ENCODE measurements at regions not wholly inside any gene's neighbourhood (a gene's known extent, or its start where the extent isn't known, plus 50 kb on each side); places are given as distances from the start of the nearest gene placed in this dataset.

DNA sequence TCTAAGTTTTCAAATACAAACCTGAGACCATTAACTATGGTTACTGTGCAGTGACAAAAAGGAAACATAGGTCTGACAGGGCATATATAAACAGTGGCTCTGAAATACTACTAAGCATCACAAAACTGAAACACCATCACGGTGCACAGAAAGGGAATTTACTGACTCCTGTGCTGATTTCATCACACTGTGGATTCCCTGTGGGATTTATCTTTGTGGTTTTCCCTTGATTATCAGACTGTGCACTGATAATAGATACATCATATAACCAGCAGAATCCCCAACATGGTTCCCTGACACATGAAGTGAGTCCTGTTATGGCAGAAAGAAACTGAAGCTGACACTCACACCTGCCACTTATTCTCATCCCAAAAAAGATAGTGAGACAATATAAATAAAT is 676.3 kb upstream of the KCND2 start:
- TF ChIP-seq MXI1 (IDR thresholded peaks at IDR 0.05; ENCODE audit: borderline replicate concordance, low read depth, low read length) (no peak), SMC3 (IDR thresholded peaks at IDR 0.05; ENCODE audit: low read depth, low read length) (no peak)
- TF ChIP-seq, protein P1, sequence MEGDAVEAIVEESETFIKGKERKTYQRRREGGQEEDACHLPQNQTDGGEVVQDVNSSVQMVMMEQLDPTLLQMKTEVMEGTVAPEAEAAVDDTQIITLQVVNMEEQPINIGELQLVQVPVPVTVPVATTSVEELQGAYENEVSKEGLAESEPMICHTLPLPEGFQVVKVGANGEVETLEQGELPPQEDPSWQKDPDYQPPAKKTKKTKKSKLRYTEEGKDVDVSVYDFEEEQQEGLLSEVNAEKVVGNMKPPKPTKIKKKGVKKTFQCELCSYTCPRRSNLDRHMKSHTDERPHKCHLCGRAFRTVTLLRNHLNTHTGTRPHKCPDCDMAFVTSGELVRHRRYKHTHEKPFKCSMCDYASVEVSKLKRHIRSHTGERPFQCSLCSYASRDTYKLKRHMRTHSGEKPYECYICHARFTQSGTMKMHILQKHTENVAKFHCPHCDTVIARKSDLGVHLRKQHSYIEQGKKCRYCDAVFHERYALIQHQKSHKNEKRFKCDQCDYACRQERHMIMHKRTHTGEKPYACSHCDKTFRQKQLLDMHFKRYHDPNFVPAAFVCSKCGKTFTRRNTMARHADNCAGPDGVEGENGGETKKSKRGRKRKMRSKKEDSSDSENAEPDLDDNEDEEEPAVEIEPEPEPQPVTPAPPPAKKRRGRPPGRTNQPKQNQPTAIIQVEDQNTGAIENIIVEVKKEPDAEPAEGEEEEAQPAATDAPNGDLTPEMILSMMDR (conservative IDR thresholded peaks at IDR 0.05; ENCODE audit: low read depth, low read length): no peak

Data from IMR-90 (cell line).